GM12878 (cell line): ENCODE measurements at regions not wholly inside any gene's neighbourhood (a gene's known extent, or its start where the extent isn't known, plus 50 kb on each side); places are given as distances from the start of the nearest gene placed in this dataset.
A peak's percentile ranks its signal among the peaks of the same experiment; 100 is the strongest.

Experiments used
- BACH1 ChIP-seq: fragments of 450-650 bp; IDR thresholded peaks from 2 replicates; pipeline ENCODE4 v1.6.1; 2017; ENCODE audit warnings: mild to moderate bottlenecking, borderline replicate concordance
- CHD2 ChIP-seq: IDR thresholded peaks from 2 replicates; pipeline ENCODE4 v1.6.1; 2011; ENCODE audit warnings: low read depth, low read length, improper control_type of control experiment, borderline replicate concordance
- HDAC6 ChIP-seq: fragments of 200-600 bp; sonication (generic); IDR thresholded peaks from one replicate; pipeline ENCODE4 v1.8.0; 2017; ENCODE audit warnings: antibody characterized with exemption; ENCODE audit not compliant: unreplicated experiment
- MEF2B ChIP-seq: fragments of 450-650 bp; IDR thresholded peaks from 2 replicates; pipeline ENCODE4 v1.6.1; 2018; ENCODE audit warnings: mild to moderate bottlenecking, moderate library complexity; ENCODE audit not compliant: partially characterized antibody, poor library complexity, severe bottlenecking
- NFYA ChIP-seq: IDR thresholded peaks from 2 replicates; pipeline ENCODE4 v1.6.1; 2011; ENCODE audit warnings: low read depth, mild to moderate bottlenecking, low read length, improper control_type of control experiment, borderline replicate concordance
- PAX5 ChIP-seq: IDR thresholded peaks from 2 replicates; pipeline ENCODE4 v1.6.1; 2011; ENCODE audit warnings: low read depth, low read length, borderline replicate concordance
- RAD21 ChIP-seq: IDR thresholded peaks from 2 replicates; pipeline ENCODE4 v1.6.1; 2011; ENCODE audit warnings: mild to moderate bottlenecking, low read depth, low read length, moderate library complexity; ENCODE audit not compliant: insufficient read depth
- RBBP5 ChIP-seq: fragments of 200-600 bp; sonication (generic); conservative IDR thresholded peaks from 2 replicates; pipeline ENCODE4 v1.6.1; 2016
- SIX5 ChIP-seq: IDR thresholded peaks from 2 replicates; pipeline ENCODE4 v1.6.1; 2011; ENCODE audit warnings: mild to moderate bottlenecking, low read depth, low read length, moderate library complexity; ENCODE audit not compliant: severe bottlenecking
- SMARCA5 ChIP-seq: fragments of 450-650 bp; IDR thresholded peaks from 2 replicates; pipeline ENCODE4 v1.6.1; 2017; ENCODE audit warnings: mild to moderate bottlenecking
- STAT1 ChIP-seq: fragments of 450-650 bp; conservative IDR thresholded peaks from 2 replicates; pipeline ENCODE4 v1.6.1; 2014; ENCODE audit warnings: antibody characterized with exemption, mild to moderate bottlenecking
- SUPT20H ChIP-seq: IDR thresholded peaks from 2 replicates; pipeline ENCODE4 v1.6.1; 2011; ENCODE audit warnings: low read depth, mild to moderate bottlenecking, low read length, moderate library complexity, borderline replicate concordance; ENCODE audit not compliant: control insufficient read depth
- TCF3 ChIP-seq: IDR thresholded peaks from 2 replicates; pipeline ENCODE4 v1.6.1; 2012; ENCODE audit warnings: low read depth, mild to moderate bottlenecking, low read length, borderline replicate concordance; ENCODE audit not compliant: insufficient read depth
- ZNF217 ChIP-seq: fragments of 450-650 bp; IDR thresholded peaks from 2 replicates; pipeline ENCODE4 v1.6.1; 2017; ENCODE audit warnings: antibody characterized with exemption, mild to moderate bottlenecking
- TF ChIP-seq, protein P1 (sequence below): fragments of 450-650 bp; IDR thresholded peaks from 2 replicates; pipeline ENCODE4 v1.6.1; 2017; ENCODE audit warnings: mild to moderate bottlenecking, moderate library complexity
- TF ChIP-seq, protein P2 (sequence below): IDR thresholded peaks from 2 replicates; pipeline ENCODE4 v1.6.1; 2012; ENCODE audit warnings: low read depth, low read length, improper control_type of control experiment
- TF ChIP-seq, protein P3 (sequence below): fragments of 150-350 bp; IDR thresholded peaks from 2 replicates; pipeline ENCODE4 v1.6.1; 2016; ENCODE audit warnings: low read depth, low read length
- TF ChIP-seq, protein P4 (sequence below): fragments of 450-650 bp; formaldehyde crosslinking; IDR thresholded peaks from 2 replicates; pipeline ENCODE4 v1.4.0; 2022; ENCODE audit warnings: mild to moderate bottlenecking, moderate library complexity
- TF ChIP-seq, protein P5 (sequence below): fragments of 450-650 bp; IDR thresholded peaks from 2 replicates; pipeline ENCODE4 v1.6.1; 2017; ENCODE audit warnings: low read depth, mild to moderate bottlenecking, moderate library complexity

DNA sequence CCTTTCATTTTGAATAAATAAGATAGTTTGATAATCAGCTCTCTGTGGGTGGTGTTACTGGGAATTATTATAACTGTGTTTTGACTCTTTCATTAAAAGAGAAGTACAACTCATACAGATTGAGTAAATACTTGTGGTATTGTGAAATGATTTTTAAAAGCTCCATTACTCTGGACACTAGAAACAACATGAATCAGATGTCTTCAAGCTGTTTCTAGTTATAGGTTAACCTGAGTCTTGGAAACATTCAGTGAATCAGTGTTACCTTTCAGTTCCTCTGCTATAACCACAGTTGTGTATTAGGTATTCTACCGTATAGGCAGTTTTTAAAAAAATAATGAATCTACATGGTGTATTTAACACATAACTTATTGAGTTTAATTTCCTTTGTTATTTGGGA, 128.4 kb upstream of the SSTR1 start (continued):
- TF ChIP-seq, protein P1, sequence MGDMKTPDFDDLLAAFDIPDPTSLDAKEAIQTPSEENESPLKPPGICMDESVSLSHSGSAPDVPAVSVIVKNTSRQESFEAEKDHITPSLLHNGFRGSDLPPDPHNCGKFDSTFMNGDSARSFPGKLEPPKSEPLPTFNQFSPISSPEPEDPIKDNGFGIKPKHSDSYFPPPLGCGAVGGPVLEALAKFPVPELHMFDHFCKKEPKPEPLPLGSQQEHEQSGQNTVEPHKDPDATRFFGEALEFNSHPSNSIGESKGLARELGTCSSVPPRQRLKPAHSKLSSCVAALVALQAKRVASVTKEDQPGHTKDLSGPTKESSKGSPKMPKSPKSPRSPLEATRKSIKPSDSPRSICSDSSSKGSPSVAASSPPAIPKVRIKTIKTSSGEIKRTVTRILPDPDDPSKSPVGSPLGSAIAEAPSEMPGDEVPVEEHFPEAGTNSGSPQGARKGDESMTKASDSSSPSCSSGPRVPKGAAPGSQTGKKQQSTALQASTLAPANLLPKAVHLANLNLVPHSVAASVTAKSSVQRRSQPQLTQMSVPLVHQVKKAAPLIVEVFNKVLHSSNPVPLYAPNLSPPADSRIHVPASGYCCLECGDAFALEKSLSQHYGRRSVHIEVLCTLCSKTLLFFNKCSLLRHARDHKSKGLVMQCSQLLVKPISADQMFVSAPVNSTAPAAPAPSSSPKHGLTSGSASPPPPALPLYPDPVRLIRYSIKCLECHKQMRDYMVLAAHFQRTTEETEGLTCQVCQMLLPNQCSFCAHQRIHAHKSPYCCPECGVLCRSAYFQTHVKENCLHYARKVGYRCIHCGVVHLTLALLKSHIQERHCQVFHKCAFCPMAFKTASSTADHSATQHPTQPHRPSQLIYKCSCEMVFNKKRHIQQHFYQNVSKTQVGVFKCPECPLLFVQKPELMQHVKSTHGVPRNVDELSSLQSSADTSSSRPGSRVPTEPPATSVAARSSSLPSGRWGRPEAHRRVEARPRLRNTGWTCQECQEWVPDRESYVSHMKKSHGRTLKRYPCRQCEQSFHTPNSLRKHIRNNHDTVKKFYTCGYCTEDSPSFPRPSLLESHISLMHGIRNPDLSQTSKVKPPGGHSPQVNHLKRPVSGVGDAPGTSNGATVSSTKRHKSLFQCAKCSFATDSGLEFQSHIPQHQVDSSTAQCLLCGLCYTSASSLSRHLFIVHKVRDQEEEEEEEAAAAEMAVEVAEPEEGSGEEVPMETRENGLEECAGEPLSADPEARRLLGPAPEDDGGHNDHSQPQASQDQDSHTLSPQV, result no peak
- TF ChIP-seq, protein P2, sequence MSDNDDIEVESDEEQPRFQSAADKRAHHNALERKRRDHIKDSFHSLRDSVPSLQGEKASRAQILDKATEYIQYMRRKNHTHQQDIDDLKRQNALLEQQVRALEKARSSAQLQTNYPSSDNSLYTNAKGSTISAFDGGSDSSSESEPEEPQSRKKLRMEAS, result no peak
- no peak for TF ChIP-seq PAX5
- TF ChIP-seq SIX5, result no peak
- no peak for TF ChIP-seq SUPT20H
- TF ChIP-seq ZNF217, result no peak
- TF ChIP-seq, protein P3, sequence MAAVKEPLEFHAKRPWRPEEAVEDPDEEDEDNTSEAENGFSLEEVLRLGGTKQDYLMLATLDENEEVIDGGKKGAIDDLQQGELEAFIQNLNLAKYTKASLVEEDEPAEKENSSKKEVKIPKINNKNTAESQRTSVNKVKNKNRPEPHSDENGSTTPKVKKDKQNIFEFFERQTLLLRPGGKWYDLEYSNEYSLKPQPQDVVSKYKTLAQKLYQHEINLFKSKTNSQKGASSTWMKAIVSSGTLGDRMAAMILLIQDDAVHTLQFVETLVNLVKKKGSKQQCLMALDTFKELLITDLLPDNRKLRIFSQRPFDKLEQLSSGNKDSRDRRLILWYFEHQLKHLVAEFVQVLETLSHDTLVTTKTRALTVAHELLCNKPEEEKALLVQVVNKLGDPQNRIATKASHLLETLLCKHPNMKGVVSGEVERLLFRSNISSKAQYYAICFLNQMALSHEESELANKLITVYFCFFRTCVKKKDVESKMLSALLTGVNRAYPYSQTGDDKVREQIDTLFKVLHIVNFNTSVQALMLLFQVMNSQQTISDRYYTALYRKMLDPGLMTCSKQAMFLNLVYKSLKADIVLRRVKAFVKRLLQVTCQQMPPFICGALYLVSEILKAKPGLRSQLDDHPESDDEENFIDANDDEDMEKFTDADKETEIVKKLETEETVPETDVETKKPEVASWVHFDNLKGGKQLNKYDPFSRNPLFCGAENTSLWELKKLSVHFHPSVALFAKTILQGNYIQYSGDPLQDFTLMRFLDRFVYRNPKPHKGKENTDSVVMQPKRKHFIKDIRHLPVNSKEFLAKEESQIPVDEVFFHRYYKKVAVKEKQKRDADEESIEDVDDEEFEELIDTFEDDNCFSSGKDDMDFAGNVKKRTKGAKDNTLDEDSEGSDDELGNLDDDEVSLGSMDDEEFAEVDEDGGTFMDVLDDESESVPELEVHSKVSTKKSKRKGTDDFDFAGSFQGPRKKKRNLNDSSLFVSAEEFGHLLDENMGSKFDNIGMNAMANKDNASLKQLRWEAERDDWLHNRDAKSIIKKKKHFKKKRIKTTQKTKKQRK, result no peak
- TF ChIP-seq RBBP5, result no peak
- no peak for TF ChIP-seq NFYA
- TF ChIP-seq MEF2B, result no peak
- no peak for TF ChIP-seq TCF3
- TF ChIP-seq STAT1, result no peak
- TF ChIP-seq, protein P4, sequence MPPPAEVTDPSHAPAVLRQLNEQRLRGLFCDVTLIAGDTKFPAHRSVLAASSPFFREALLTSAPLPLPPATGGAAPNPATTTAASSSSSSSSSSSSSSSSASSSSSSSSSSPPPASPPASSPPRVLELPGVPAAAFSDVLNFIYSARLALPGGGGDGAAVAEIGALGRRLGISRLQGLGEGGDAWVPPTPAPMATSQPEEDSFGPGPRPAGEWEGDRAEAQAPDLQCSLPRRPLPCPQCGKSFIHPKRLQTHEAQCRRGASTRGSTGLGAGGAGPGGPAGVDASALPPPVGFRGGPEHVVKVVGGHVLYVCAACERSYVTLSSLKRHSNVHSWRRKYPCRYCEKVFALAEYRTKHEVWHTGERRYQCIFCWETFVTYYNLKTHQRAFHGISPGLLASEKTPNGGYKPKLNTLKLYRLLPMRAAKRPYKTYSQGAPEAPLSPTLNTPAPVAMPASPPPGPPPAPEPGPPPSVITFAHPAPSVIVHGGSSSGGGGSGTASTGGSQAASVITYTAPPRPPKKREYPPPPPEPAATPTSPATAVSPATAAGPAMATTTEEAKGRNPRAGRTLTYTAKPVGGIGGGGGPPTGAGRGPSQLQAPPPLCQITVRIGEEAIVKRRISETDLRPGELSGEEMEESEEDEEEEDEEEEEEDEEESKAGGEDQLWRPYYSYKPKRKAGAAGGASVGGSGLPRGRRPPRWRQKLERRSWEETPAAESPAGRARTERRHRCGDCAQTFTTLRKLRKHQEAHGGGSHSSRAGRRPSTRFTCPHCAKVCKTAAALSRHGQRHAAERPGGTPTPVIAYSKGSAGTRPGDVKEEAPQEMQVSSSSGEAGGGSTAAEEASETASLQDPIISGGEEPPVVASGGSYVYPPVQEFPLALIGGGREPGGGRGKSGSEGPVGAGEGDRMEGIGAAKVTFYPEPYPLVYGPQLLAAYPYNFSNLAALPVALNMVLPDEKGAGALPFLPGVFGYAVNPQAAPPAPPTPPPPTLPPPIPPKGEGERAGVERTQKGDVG (CRISPR knock-in tag), result no peak
- no peak for TF ChIP-seq RAD21
- TF ChIP-seq CHD2, result no peak
- TF ChIP-seq SMARCA5, result no peak
- TF ChIP-seq BACH1, result peak; percentile 54; the same call in 1 of the 2 replicates
- TF ChIP-seq, protein P5, sequence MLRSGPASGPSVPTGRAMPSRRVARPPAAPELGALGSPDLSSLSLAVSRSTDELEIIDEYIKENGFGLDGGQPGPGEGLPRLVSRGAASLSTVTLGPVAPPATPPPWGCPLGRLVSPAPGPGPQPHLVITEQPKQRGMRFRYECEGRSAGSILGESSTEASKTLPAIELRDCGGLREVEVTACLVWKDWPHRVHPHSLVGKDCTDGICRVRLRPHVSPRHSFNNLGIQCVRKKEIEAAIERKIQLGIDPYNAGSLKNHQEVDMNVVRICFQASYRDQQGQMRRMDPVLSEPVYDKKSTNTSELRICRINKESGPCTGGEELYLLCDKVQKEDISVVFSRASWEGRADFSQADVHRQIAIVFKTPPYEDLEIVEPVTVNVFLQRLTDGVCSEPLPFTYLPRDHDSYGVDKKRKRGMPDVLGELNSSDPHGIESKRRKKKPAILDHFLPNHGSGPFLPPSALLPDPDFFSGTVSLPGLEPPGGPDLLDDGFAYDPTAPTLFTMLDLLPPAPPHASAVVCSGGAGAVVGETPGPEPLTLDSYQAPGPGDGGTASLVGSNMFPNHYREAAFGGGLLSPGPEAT, result no peak
- TF ChIP-seq HDAC6, result no peak
